HFFc6 (cell line): ENCODE measurements at regions not wholly inside any gene's neighbourhood (a gene's known extent, or its start where the extent isn't known, plus 50 kb on each side); places are given as distances from the start of the nearest gene placed in this dataset.

Experiments
- DNase-seq: peaks from one replicate; pipeline ENCODE4 v3.0.0-alpha.2; 2018
- H3K27ac Mint-ChIP-seq: 2 replicates; pipeline ENCODE4 v1.8.0; 2020; ENCODE audit warnings: mild to moderate bottlenecking, mixed read lengths
- H3K27me3 Mint-ChIP-seq: 2 replicates; pipeline ENCODE4 v1.8.0; 2021; ENCODE audit warnings: mild to moderate bottlenecking, moderate library complexity, mixed read lengths; ENCODE audit not compliant: insufficient read depth
- H3K36me3 Mint-ChIP-seq: 2 replicates; pipeline ENCODE4 v1.8.0; 2021; ENCODE audit warnings: low read depth, mixed read lengths
- H3K4me1 Mint-ChIP-seq: 2 replicates; pipeline ENCODE4 v1.8.0; 2020; ENCODE audit warnings: low read depth, mixed read lengths
- H3K4me3 Mint-ChIP-seq: 2 replicates; pipeline ENCODE4 v1.8.0; 2020; ENCODE audit warnings: mild to moderate bottlenecking, moderate library complexity, mixed read lengths
- H3K9me3 Mint-ChIP-seq: 2 replicates; pipeline ENCODE4 v1.8.0; 2020; ENCODE audit warnings: mild to moderate bottlenecking, mixed read lengths
- TF ChIP-seq, protein P1 (sequence below): fragments of 200-600 bp; sonication (generic); IDR thresholded peaks from 2 replicates; pipeline ENCODE4 v1.5.0; 2021; ENCODE audit warnings: antibody characterized with exemption, mild to moderate bottlenecking

DNA sequence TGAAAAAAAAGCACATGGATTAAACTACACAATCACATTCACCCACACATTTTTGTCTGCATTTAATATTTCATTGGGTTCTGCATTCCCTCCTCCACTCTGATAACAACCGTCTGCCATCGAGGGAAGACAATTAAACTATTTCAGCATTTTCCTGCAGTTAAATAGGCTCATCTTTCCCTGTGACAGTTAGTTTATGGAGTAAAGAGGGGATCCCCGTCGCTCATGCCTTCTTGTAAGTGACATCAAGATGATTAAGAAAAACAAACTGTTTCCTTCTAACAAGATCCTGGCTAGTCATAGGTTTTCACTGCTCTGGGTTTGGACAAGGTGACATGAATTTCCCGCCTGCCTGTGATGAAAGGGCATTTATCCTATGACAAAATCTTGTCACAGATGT is 98.0 kb upstream of the DYNLRB2 start:
- Mint-ChIP-seq H3K27me3 (no peaks in the 10 kb centered on the region), H3K9me3 (peaks cover 3% of the 10 kb centered on the region; the same call in 1 of the 2 replicates), H3K4me3 (no peak overlapping the region), H3K4me1 (no peaks in the 10 kb centered on the region), H3K36me3 (no peaks in the 10 kb centered on the region), H3K27ac (no peak overlapping the region)
- no peak for DNase-seq
- TF ChIP-seq, protein P1, sequence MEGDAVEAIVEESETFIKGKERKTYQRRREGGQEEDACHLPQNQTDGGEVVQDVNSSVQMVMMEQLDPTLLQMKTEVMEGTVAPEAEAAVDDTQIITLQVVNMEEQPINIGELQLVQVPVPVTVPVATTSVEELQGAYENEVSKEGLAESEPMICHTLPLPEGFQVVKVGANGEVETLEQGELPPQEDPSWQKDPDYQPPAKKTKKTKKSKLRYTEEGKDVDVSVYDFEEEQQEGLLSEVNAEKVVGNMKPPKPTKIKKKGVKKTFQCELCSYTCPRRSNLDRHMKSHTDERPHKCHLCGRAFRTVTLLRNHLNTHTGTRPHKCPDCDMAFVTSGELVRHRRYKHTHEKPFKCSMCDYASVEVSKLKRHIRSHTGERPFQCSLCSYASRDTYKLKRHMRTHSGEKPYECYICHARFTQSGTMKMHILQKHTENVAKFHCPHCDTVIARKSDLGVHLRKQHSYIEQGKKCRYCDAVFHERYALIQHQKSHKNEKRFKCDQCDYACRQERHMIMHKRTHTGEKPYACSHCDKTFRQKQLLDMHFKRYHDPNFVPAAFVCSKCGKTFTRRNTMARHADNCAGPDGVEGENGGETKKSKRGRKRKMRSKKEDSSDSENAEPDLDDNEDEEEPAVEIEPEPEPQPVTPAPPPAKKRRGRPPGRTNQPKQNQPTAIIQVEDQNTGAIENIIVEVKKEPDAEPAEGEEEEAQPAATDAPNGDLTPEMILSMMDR, result no peak

DNA sequence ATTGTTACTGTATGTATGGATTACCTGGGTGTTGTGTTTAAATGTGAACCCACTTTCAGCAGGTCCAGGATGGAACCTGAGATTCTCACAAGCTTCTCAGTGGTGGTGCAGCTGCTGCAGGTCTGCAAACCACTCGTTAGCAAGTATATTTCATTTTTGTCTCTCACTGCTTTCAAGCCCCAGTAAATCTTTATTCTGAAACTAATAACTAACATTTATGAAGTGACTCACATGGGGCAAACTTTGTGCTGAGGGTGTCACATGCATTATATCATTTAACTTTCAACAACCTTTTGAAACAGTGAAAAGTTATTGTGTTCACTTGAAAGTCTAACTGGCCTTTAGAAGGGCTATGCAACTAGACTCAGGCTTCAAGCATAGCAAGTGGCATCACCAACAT is 98.9 kb upstream of the DYNLRB2 start:
- Mint-ChIP-seq H3K4me1 (no peaks in the 10 kb centered on the region), H3K27ac (no peak overlapping the region), H3K9me3 (peaks cover 3% of the 10 kb centered on the region; the same call in 1 of the 2 replicates), H3K36me3 (no peaks in the 10 kb centered on the region), H3K27me3 (no peaks in the 10 kb centered on the region), H3K4me3 (no peak overlapping the region)
- TF ChIP-seq, protein P1, result no peak
- DNase-seq, result no peak

DNA sequence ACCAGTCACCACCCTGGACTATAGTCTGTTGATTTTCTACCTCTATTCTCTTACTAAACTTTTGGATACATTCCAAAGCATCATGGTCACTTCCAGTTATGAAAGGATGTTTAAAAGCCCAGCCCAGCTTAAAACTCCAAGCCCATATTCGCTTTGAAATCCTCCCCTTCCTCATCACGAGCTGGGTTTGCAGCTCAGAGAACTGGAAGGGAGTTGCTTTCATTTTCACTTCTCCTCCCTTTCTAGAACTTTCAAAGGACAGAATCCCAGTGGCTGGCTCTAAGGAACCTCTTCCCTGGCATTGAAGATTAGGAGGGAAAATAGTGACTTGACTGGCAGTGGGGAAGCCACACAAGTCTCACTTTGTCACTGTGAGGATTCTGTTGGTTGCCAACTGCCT is 100.1 kb upstream of the DYNLRB2 start:
- TF ChIP-seq, protein P1, result no peak
- no peaks in the 10 kb centered on the region for H3K4me1 Mint-ChIP-seq
- H3K9me3 Mint-ChIP-seq, result peaks cover 3% of the 10 kb centered on the region; the same call in 1 of the 2 replicates
- no peak for DNase-seq
- H3K36me3 Mint-ChIP-seq, result no peaks in the 10 kb centered on the region
- H3K4me3 Mint-ChIP-seq, result no peak overlapping the region
- H3K27ac Mint-ChIP-seq, result no peak overlapping the region
- no peaks in the 10 kb centered on the region for H3K27me3 Mint-ChIP-seq

DNA sequence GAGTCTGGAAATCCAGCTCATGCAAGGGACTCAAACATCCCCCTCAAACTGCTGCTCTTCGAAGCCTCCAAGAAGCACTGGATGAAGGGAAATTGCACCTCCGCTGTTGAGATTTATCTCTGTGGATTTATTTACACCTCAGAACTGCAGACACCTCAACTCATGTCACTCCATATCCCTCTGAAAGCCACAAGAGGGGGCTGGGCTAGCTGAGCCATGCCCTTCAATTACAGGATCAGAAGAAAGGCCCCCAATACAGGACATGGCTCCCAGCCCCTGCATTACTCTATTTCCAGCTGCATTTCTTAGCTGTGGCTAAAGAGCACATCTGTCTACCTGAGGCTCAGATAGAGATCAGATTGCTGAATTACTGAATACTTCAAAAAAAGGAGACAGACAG is 103.1 kb upstream of the DYNLRB2 start:
- no peak overlapping the region for H3K4me3 Mint-ChIP-seq
- no peaks in the 10 kb centered on the region for H3K4me1 Mint-ChIP-seq
- DNase-seq, result no peak
- H3K27me3 Mint-ChIP-seq, result no peaks in the 10 kb centered on the region
- H3K27ac Mint-ChIP-seq, result no peak overlapping the region
- H3K9me3 Mint-ChIP-seq, result peaks cover 3% of the 10 kb centered on the region; the same call in 1 of the 2 replicates
- no peaks in the 10 kb centered on the region for H3K36me3 Mint-ChIP-seq
- TF ChIP-seq, protein P1, result no peak

DNA sequence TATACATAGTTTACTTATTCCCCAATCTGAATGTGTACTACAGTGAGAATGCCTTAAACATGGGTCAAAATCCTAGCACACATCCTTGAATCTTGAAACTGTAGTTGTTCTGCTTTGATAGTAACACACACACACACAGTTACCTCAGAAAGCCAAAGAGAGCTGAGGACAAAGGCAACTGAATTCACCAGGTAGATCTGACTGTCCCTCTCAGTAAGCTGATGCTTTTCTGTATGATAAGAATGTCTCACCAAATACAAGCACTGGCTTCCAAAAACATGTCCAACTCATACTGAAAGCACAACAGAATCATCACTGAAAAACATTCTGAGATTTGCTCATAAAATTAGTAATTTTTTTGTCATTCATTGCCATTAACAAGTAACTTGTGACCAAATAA is 104.3 kb upstream of the DYNLRB2 start:
- no peak for DNase-seq
- H3K27me3 Mint-ChIP-seq, result no peaks in the 10 kb centered on the region
- no peaks in the 10 kb centered on the region for H3K4me1 Mint-ChIP-seq
- H3K9me3 Mint-ChIP-seq, result peaks cover 3% of the 10 kb centered on the region; the same call in 1 of the 2 replicates
- no peak overlapping the region for H3K4me3 Mint-ChIP-seq
- H3K36me3 Mint-ChIP-seq, result no peaks in the 10 kb centered on the region
- no peak overlapping the region for H3K27ac Mint-ChIP-seq
- TF ChIP-seq, protein P1, result no peak

DNA sequence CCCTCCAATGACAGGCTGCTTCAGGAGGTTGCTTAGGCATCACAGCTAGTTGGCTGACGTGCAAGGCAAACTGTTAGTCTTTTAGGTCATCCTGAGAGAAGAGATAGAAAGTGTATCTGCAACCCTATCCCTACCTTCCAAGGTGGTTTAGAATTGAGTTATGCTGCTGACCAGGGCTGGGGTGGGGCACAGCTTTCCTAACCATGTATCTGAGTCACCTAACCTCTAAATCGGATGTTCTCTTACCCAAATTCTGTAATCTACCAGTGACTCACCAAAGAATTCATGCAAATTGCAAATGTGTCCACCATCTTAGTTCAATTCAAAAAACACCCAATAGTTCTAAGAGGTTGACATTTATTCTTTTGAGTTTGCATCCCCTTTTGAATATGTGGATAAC is 107.2 kb upstream of the DYNLRB2 start:
- no peak for DNase-seq
- no peak overlapping the region for H3K4me3 Mint-ChIP-seq
- TF ChIP-seq, protein P1, result no peak
- peaks cover 3% of the 10 kb centered on the region; the same call in 1 of the 2 replicates for H3K9me3 Mint-ChIP-seq
- no peaks in the 10 kb centered on the region for H3K36me3 Mint-ChIP-seq
- H3K27me3 Mint-ChIP-seq, result no peaks in the 10 kb centered on the region
- no peak overlapping the region for H3K27ac Mint-ChIP-seq
- no peaks in the 10 kb centered on the region for H3K4me1 Mint-ChIP-seq
